Nephron (organoid): ENCODE measurements at regions not wholly inside any gene's neighbourhood (a gene's known extent, or its start where the extent isn't known, plus 50 kb on each side); places are given as distances from the start of the nearest gene placed in this dataset.

Experiments
- H3K27ac Mint-ChIP-seq, 3 experiments: 2 replicates each; pipeline ENCODE4 v1.8.0; 2020; ENCODE audit warnings: mixed read lengths in 3 of 3, mild to moderate bottlenecking in 2 of 3, moderate library complexity in 1 of 3
- H3K27me3 Mint-ChIP-seq: 2 replicates; pipeline ENCODE4 v1.8.0; 2021; ENCODE audit warnings: low read depth, mild to moderate bottlenecking, moderate library complexity, mixed read lengths
- H3K36me3 Mint-ChIP-seq: 2 replicates; pipeline ENCODE4 v1.8.0; 2020; ENCODE audit warnings: low read depth, mixed read lengths
- H3K4me1 Mint-ChIP-seq: 2 replicates; pipeline ENCODE4 v1.8.0; 2020; ENCODE audit warnings: mixed read lengths
- H3K4me3 Mint-ChIP-seq, 3 experiments: 2 replicates each; pipeline ENCODE4 v1.8.0; 2020; ENCODE audit warnings: mild to moderate bottlenecking in 3 of 3, mixed read lengths in 3 of 3, moderate library complexity in 2 of 3
- H3K9me3 Mint-ChIP-seq: 2 replicates; pipeline ENCODE4 v1.8.0; 2020; ENCODE audit warnings: mixed read lengths
- CTCF ChIP-seq, 3 experiments: fragments of 200-600 bp; sonication (generic); IDR thresholded peaks; one replicate each; pipeline ENCODE4 v1.5.0; 2021; ENCODE audit warnings: antibody characterized with exemption in 3 of 3; ENCODE audit not compliant: unreplicated experiment in 3 of 3

DNA sequence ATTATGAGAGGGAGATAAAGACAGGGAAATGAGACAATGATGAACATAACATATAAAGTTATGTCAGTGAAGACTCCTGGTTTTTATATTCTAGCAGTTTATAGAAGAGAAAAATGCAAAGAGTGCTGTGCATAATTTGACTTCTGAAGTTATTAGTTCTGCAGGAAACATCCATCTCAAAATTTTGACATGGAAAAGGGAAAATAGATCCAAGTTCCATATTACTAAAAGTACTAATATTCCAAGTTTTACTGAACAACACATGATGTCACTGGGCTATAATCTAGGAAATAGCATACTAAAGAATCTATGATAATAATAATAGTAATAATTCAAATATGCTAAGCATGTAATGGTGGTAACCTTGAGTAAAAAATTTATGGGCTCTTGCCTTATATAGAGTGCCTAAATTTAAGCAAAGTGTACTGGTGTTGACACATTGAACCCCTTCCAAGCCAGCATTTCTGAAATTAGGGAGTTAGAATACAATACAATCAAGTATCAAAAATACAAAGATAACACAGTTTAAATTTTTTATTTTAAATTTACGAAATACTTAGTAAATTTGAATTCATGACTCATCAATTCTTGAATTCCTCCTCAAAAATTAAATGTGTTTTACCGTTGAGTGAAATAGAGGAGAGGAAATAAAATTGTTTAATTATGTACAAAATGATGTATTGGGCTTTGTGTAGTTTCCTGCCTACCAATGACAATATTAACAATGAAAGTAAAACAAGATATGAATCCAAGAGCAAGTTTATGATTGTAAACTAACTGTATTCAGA is 102.8 kb upstream of the KCND2 start:
- H3K4me3 Mint-ChIP-seq, result no peak overlapping the region
- no peak overlapping the region for H3K27ac Mint-ChIP-seq
- no peaks in the 10 kb centered on the region for H3K36me3 Mint-ChIP-seq
- no peaks in the 10 kb centered on the region for H3K4me1 Mint-ChIP-seq
- no peaks in the 10 kb centered on the region for H3K9me3 Mint-ChIP-seq
- no peak for TF ChIP-seq CTCF (IDR thresholded peaks at IDR 0.05; ENCODE audit: unreplicated experiment in 3 of 3)
- H3K27me3 Mint-ChIP-seq, result no peaks in the 10 kb centered on the region

DNA sequence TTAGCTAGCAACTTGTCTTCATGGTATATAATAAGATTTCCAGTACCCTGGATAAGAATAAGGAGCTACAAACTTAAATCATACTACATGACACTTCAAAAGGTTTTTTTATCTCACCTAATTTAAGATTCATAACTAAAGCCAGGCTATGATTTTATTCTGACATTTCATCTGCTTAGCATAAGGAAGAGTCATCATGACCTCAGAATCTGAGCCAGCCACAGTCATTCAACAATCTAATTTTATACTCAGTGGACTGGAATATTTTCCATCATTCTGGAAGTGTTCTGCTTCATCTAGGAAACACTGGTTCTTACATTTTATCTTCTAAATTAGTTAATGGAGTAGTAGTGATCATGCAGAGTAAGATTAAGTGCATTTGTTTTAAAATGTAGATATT is 102.1 kb upstream of the KCND2 start:
- Mint-ChIP-seq H3K4me3 (no peak overlapping the region), H3K36me3 (no peaks in the 10 kb centered on the region), H3K4me1 (no peaks in the 10 kb centered on the region), H3K9me3 (no peaks in the 10 kb centered on the region), H3K27ac (no peak overlapping the region), H3K27me3 (no peaks in the 10 kb centered on the region)
- no peak for TF ChIP-seq CTCF (IDR thresholded peaks at IDR 0.05; ENCODE audit: unreplicated experiment in 3 of 3)

GRCh38 chr7:120171406-120171805 is 101.6 kb upstream of the KCND2 start:
- H3K36me3 Mint-ChIP-seq, result no peaks in the 10 kb centered on the region
- H3K4me1 Mint-ChIP-seq, result no peaks in the 10 kb centered on the region
- no peak overlapping the region for H3K27ac Mint-ChIP-seq
- no peaks in the 10 kb centered on the region for H3K9me3 Mint-ChIP-seq
- H3K27me3 Mint-ChIP-seq, result no peaks in the 10 kb centered on the region
- TF ChIP-seq CTCF (IDR thresholded peaks at IDR 0.05; ENCODE audit: unreplicated experiment in 3 of 3), result no peak
- H3K4me3 Mint-ChIP-seq, result no peak overlapping the region

DNA sequence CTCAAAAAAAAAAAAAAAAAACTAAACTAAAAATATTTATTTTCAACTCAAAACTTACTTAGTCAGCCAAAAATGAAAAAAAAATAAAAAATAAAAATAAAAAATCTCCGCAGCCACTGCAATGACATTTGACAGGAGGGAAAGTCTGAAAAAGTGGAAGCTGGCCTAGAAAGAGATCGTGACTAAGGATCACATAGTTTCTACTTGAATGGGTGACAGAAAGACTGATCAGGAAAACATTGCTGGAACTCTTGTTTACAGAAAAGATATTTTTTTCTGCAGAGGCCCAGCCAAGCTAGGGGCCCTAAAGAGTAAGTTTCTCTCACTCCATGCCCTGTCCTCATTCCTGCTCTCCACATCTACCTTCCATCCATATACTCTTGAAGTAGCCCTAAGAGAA is 92.8 kb upstream of the KCND2 start:
- H3K4me1 Mint-ChIP-seq, result no peaks in the 10 kb centered on the region
- no peak overlapping the region for H3K27ac Mint-ChIP-seq
- no peaks in the 10 kb centered on the region for H3K9me3 Mint-ChIP-seq
- H3K4me3 Mint-ChIP-seq, result no peak overlapping the region
- no peaks in the 10 kb centered on the region for H3K36me3 Mint-ChIP-seq
- H3K27me3 Mint-ChIP-seq, result no peaks in the 10 kb centered on the region
- TF ChIP-seq CTCF (IDR thresholded peaks at IDR 0.05; ENCODE audit: unreplicated experiment in 3 of 3), result no peak

GRCh38 chr7:120181499-120181898 is 91.5 kb upstream of the KCND2 start:
- no peaks in the 10 kb centered on the region for H3K36me3 Mint-ChIP-seq
- no peak overlapping the region for H3K27ac Mint-ChIP-seq
- no peak overlapping the region for H3K4me3 Mint-ChIP-seq
- TF ChIP-seq CTCF (IDR thresholded peaks at IDR 0.05; ENCODE audit: unreplicated experiment in 3 of 3), result no peak
- no peaks in the 10 kb centered on the region for H3K9me3 Mint-ChIP-seq
- no peaks in the 10 kb centered on the region for H3K27me3 Mint-ChIP-seq
- H3K4me1 Mint-ChIP-seq, result no peaks in the 10 kb centered on the region

GRCh38 chr7:120184866-120185265 is 88.1 kb upstream of the KCND2 start:
- H3K4me3 Mint-ChIP-seq, result no peak overlapping the region
- no peaks in the 10 kb centered on the region for H3K4me1 Mint-ChIP-seq
- no peaks in the 10 kb centered on the region for H3K9me3 Mint-ChIP-seq
- no peak overlapping the region for H3K27ac Mint-ChIP-seq
- H3K36me3 Mint-ChIP-seq, result no peaks in the 10 kb centered on the region
- no peaks in the 10 kb centered on the region for H3K27me3 Mint-ChIP-seq
- TF ChIP-seq CTCF (IDR thresholded peaks at IDR 0.05; ENCODE audit: unreplicated experiment in 3 of 3), result no peak
